ENCODE measurements at regions not wholly inside any gene's neighbourhood (a gene's known extent, or its start where the extent isn't known, plus 50 kb on each side); places are given as distances from the start of the nearest gene placed in this dataset.

DNA sequence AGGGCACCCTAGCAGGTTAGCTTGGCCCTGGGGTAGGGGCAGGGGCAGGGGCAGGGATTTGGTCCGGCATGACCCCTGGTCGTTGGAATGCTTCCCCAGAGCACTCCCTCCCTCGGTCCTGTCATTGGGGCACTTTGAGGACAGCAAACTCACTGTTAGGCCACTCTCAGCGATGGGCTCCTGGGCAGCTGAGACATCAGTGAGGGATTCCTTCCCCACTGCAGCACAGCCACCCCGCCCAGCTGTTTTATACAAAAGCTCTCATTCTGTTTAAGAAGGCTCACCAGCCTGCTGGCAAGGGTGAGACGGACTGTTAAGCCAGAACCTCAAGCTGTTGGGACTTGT lies 86.9 kb upstream of the F3 start (continued):
- TF ChIP-seq TSHZ1 (tag by site-specific recombination; IDR thresholded peaks at IDR 0.05; ENCODE audit: borderline replicate concordance) (no peak), ZNF548 (tag by site-specific recombination; IDR thresholded peaks at IDR 0.05) (no peak)

GRCh38 chr1:94627771-94628498 lies 86.4 kb upstream of the F3 start:
- H3K9me3 ChIP-seq (ENCODE audit: control insufficient read depth, insufficient read depth, low read depth, low read length): no peaks in the 10 kb centered on the region
- H3K27ac ChIP-seq (ENCODE audit: extremely low read depth, low read depth, low read length): no peak overlapping the region
- ChIA-PET POLR2A (no interaction called here), CTCF (interaction anchor here (0.6 kb wide), 1 partner anchor 185 kb away, joined by 3 read pairs; no protein-coding TSS in a partner anchor)
- no peak overlapping the region for H3K4me3 ChIP-seq (ENCODE audit: low read depth, low read length)
- no peaks in the 10 kb centered on the region for H3K36me3 ChIP-seq (ENCODE audit: control insufficient read depth in 2 of 2, insufficient read depth in 1 of 2, low read length in 2 of 2)
- no peak for TF ChIP-seq ZNF366 (tag by site-specific recombination; conservative IDR thresholded peaks at IDR 0.05)
- no peak for TF ChIP-seq ZNF585B (tag by site-specific recombination; IDR thresholded peaks at IDR 0.05)
- TF ChIP-seq ZNF433 (tag by site-specific recombination; IDR thresholded peaks at IDR 0.05; ENCODE audit: low read depth): no peak
- no peak for TF ChIP-seq PRDM2 (tag by site-specific recombination; IDR thresholded peaks at IDR 0.05; ENCODE audit: borderline replicate concordance)
- no peak for TF ChIP-seq ZNF37A (tag by site-specific recombination; IDR thresholded peaks at IDR 0.05)
- TF ChIP-seq ZNF707 (tag by site-specific recombination; IDR thresholded peaks at IDR 0.05): no peak
- no peaks in the 10 kb centered on the region for H3K4me1 ChIP-seq (ENCODE audit: control insufficient read depth, insufficient read depth, low read length)

DNA sequence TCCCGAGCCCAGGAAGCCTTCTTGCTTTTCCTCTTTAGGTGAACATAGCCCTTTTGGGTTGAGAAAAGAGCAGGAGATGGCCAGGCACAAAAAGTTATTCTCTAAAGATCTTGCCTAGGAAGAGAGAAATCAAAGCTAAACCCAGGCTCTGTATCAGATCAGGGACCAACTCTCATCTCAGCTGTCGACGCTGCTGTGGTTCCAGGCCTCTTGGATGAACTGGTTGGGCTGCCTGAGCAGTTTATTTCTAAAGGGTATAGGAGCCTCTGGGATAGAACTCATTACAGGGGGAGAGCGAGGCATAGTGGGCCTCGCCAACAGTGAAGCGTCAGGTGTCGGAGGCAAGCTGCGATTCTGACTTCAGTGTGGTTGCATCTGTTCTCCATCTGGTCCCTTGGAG lies 82.6 kb upstream of the F3 start:
- ChIA-PET CTCF (interaction anchor here (0.6 to 1.0 kb wide), 3 partner anchors 87 to 181 kb away, joined by 3 read pairs; no protein-coding TSS in a partner anchor), POLR2A (no interaction called here)
- H3K27ac ChIP-seq (ENCODE audit: extremely low read depth, low read depth, low read length): no peak overlapping the region
- no peaks in the 10 kb centered on the region for H3K9me3 ChIP-seq (ENCODE audit: control insufficient read depth, insufficient read depth, low read depth, low read length)
- H3K4me3 ChIP-seq (ENCODE audit: low read depth, low read length): no peak overlapping the region
- H3K36me3 ChIP-seq (ENCODE audit: control insufficient read depth in 2 of 2, insufficient read depth in 1 of 2, low read length in 2 of 2): no peaks in the 10 kb centered on the region
- no peak for TF ChIP-seq HOXC10 (CRISPR knock-in tag; IDR thresholded peaks at IDR 0.05)
- no peaks in the 10 kb centered on the region for H3K4me1 ChIP-seq (ENCODE audit: control insufficient read depth, insufficient read depth, low read length)

DNA sequence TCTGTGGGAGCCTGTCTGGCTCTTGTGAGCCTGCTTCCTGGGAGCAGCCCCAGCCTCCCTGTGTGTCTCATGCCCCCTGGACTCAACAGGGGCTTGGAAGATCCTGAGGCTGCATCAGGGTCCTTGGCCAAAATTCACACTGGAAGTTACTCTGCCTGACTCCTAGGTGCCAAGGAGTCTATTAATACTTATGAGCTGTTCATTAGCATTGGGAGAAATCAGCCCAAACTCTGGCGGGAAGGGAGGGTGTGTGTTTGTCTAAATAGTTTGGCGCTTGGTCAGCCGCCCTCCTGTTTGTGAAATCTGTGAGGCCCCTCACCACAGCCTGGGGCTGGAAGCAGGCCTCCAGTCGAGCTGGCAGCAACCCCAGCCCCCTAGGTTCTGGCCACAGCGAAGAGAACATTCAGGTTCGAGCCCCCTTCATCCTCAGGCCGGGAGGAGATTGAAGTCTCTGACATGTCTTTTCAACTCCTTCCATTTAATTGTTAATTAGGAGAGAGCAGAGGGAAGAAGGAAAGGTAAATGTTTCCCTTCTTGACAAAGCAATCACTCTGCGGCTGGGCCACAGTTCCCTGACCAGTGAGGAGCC lies 82.1 kb upstream of the F3 start:
- H3K9me3 ChIP-seq (ENCODE audit: control insufficient read depth, insufficient read depth, low read depth, low read length): no peaks in the 10 kb centered on the region
- CTCF ChIA-PET: no interaction called here
- H3K4me1 ChIP-seq (ENCODE audit: control insufficient read depth, insufficient read depth, low read length): no peaks in the 10 kb centered on the region
- H3K36me3 ChIP-seq (ENCODE audit: control insufficient read depth in 2 of 2, insufficient read depth in 1 of 2, low read length in 2 of 2): no peaks in the 10 kb centered on the region
- no peak overlapping the region for H3K4me3 ChIP-seq (ENCODE audit: low read depth, low read length)
- H3K27ac ChIP-seq (ENCODE audit: extremely low read depth, low read depth, low read length): no peak overlapping the region
- POLR2A ChIA-PET: no interaction called here
- no peak for TF ChIP-seq ZNF777 (tag by site-specific recombination; IDR thresholded peaks at IDR 0.05; ENCODE audit: borderline replicate concordance)
- TF ChIP-seq ZNF114 (tag by site-specific recombination; IDR thresholded peaks at IDR 0.05): no peak
- no peak for TF ChIP-seq ZNF175 (tag by site-specific recombination; IDR thresholded peaks at IDR 0.05)
- TF ChIP-seq ZNF121 (tag by site-specific recombination; IDR thresholded peaks at IDR 0.05): no peak
- TF ChIP-seq PBX3 (CRISPR knock-in tag; IDR thresholded peaks at IDR 0.05): no peak
- no peak for TF ChIP-seq ZNF768 (tag by site-specific recombination; IDR thresholded peaks at IDR 0.05)
- TF ChIP-seq, protein P1, sequence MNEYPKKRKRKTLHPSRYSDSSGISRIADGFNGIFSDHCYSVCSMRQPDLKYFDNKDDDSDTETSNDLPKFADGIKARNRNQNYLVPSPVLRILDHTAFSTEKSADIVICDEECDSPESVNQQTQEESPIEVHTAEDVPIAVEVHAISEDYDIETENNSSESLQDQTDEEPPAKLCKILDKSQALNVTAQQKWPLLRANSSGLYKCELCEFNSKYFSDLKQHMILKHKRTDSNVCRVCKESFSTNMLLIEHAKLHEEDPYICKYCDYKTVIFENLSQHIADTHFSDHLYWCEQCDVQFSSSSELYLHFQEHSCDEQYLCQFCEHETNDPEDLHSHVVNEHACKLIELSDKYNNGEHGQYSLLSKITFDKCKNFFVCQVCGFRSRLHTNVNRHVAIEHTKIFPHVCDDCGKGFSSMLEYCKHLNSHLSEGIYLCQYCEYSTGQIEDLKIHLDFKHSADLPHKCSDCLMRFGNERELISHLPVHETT (tag by site-specific recombination; IDR thresholded peaks at IDR 0.05): no peak
